ENCODE measurements at regions not wholly inside any gene's neighbourhood (a gene's known extent, or its start where the extent isn't known, plus 50 kb on each side); places are given as distances from the start of the nearest gene placed in this dataset.

DNA sequence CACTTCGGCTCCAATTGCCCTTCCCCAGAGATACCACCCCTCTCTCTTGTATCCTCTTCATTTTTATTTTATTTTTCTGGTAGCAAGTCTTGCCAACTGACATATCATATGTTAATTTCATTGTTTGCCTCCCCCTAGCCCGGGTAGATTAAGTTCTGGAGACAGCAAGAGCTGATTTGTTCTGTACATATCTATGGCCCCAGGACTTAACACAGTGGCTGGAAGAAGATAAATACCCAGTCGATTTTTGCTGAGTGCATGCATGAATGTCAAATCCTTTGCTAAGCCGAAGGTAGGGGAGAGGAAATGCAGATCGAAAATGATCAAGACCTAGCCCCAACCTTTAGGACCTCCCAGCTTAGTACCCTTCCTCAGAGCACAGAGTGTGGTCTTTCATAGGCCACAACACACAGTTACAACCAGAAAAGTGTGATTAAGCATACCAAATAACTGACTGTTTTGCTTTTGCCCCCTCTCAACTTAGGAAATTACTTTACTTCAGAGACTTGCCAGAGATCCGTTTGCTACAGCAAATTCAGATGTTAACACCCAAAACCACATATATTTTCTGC lies 58.7 kb upstream of the KLF3 start:
- ATAC-seq (no peak), DNase-seq (ENCODE audit: low spot score) (no peak)
- CTCF ChIA-PET, result interaction anchor here (0.8 to 1.1 kb wide), 2 partner anchors 10 to 125 kb away, joined by 3 read pairs; no protein-coding TSS in a partner anchor
- H3K27ac Mint-ChIP-seq, result peak overlapping the region; percentile 51
- no peak overlapping the region for H3K4me3 Mint-ChIP-seq
- peaks cover 11% of the 10 kb centered on the region for H3K9me3 Mint-ChIP-seq
- POLR2A ChIA-PET, result no interaction called here
- no peaks in the 10 kb centered on the region for H3K36me3 Mint-ChIP-seq
- H3K27me3 Mint-ChIP-seq (ENCODE audit: low read depth), result no peaks in the 10 kb centered on the region; the same call in 1 of the 2 replicates
- TF ChIP-seq ATF1 (CRISPR knock-in tag; IDR thresholded peaks at IDR 0.05) (no peak), TP53 (CRISPR knock-in tag; IDR thresholded peaks at IDR 0.05) (no peak), JAZF1 (CRISPR knock-in tag; IDR thresholded peaks at IDR 0.05) (no peak), GRHL2 (CRISPR knock-in tag; IDR thresholded peaks at IDR 0.05; ENCODE audit: insufficient replicate concordance, severe bottlenecking) (no peak), PRRX2 (CRISPR knock-in tag; IDR thresholded peaks at IDR 0.05) (no peak)
- TF ChIP-seq, protein P1, sequence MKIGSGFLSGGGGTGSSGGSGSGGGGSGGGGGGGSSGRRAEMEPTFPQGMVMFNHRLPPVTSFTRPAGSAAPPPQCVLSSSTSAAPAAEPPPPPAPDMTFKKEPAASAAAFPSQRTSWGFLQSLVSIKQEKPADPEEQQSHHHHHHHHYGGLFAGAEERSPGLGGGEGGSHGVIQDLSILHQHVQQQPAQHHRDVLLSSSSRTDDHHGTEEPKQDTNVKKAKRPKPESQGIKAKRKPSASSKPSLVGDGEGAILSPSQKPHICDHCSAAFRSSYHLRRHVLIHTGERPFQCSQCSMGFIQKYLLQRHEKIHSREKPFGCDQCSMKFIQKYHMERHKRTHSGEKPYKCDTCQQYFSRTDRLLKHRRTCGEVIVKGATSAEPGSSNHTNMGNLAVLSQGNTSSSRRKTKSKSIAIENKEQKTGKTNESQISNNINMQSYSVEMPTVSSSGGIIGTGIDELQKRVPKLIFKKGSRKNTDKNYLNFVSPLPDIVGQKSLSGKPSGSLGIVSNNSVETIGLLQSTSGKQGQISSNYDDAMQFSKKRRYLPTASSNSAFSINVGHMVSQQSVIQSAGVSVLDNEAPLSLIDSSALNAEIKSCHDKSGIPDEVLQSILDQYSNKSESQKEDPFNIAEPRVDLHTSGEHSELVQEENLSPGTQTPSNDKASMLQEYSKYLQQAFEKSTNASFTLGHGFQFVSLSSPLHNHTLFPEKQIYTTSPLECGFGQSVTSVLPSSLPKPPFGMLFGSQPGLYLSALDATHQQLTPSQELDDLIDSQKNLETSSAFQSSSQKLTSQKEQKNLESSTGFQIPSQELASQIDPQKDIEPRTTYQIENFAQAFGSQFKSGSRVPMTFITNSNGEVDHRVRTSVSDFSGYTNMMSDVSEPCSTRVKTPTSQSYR (CRISPR knock-in tag; IDR thresholded peaks at IDR 0.05), result no peak
- TF ChIP-seq, protein P2, sequence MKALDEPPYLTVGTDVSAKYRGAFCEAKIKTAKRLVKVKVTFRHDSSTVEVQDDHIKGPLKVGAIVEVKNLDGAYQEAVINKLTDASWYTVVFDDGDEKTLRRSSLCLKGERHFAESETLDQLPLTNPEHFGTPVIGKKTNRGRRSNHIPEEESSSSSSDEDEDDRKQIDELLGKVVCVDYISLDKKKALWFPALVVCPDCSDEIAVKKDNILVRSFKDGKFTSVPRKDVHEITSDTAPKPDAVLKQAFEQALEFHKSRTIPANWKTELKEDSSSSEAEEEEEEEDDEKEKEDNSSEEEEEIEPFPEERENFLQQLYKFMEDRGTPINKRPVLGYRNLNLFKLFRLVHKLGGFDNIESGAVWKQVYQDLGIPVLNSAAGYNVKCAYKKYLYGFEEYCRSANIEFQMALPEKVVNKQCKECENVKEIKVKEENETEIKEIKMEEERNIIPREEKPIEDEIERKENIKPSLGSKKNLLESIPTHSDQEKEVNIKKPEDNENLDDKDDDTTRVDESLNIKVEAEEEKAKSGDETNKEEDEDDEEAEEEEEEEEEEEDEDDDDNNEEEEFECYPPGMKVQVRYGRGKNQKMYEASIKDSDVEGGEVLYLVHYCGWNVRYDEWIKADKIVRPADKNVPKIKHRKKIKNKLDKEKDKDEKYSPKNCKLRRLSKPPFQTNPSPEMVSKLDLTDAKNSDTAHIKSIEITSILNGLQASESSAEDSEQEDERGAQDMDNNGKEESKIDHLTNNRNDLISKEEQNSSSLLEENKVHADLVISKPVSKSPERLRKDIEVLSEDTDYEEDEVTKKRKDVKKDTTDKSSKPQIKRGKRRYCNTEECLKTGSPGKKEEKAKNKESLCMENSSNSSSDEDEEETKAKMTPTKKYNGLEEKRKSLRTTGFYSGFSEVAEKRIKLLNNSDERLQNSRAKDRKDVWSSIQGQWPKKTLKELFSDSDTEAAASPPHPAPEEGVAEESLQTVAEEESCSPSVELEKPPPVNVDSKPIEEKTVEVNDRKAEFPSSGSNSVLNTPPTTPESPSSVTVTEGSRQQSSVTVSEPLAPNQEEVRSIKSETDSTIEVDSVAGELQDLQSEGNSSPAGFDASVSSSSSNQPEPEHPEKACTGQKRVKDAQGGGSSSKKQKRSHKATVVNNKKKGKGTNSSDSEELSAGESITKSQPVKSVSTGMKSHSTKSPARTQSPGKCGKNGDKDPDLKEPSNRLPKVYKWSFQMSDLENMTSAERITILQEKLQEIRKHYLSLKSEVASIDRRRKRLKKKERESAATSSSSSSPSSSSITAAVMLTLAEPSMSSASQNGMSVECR (CRISPR knock-in tag; IDR thresholded peaks at IDR 0.05; ENCODE audit: borderline replicate concordance), result no peak
- TF ChIP-seq, protein P3, sequence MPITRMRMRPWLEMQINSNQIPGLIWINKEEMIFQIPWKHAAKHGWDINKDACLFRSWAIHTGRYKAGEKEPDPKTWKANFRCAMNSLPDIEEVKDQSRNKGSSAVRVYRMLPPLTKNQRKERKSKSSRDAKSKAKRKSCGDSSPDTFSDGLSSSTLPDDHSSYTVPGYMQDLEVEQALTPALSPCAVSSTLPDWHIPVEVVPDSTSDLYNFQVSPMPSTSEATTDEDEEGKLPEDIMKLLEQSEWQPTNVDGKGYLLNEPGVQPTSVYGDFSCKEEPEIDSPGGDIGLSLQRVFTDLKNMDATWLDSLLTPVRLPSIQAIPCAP (CRISPR knock-in tag; IDR thresholded peaks at IDR 0.05), result no peak
- TF ChIP-seq, protein P4, sequence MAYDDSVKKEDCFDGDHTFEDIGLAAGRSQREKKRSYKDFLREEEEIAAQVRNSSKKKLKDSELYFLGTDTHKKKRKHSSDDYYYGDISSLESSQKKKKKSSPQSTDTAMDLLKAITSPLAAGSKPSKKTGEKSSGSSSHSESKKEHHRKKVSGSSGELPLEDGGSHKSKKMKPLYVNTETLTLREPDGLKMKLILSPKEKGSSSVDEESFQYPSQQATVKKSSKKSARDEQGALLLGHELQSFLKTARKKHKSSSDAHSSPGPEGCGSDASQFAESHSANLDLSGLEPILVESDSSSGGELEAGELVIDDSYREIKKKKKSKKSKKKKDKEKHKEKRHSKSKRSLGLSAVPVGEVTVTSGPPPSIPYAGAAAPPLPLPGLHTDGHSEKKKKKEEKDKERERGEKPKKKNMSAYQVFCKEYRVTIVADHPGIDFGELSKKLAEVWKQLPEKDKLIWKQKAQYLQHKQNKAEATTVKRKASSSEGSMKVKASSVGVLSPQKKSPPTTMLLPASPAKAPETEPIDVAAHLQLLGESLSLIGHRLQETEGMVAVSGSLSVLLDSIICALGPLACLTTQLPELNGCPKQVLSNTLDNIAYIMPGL (CRISPR knock-in tag; IDR thresholded peaks at IDR 0.05), result no peak
- peaks cover 40% of the 10 kb centered on the region for H3K4me1 Mint-ChIP-seq

DNA sequence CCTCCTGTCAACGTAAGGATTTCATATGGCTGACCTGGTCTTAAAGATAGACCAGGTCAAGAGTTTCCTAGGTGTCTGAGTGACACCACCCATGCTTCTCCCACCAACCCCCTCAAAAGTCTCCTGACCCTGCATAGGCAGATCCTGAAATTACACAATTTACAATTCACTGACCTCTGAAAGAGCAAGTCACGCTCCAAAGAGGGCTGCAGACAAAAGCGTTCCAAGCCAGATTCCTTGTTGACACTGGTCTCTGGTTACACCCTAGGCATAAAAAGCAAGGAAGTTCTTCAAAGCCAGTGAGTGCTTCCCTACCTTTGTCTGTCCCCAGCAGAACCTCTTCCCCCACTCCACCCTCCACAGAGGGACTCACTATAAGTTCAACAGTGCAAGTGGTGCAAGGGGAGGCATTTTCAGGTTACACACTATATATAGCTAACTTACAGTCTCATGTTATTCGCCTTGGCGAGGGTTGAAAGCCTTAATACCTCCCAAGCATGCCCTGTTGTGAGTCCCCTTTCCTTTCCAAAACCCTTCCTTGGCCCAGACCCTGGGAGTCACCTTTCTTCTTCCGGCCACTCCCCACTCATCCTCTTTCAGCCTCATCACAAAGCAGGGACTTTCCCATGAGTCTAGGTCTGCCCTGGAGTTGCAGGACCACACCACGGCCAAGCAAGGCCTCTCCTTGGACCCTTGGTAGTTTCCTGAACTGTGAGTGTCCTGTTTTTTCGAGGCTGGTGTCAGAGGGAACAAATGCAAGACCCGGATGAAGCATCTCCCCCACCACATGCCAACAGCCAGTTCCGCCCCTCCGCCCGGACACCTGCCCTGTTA lies 58.0 kb upstream of the KLF3 start:
- peak overlapping the region; percentile 51 for H3K27ac Mint-ChIP-seq
- ChIA-PET POLR2A (no interaction called here), CTCF (no interaction called here)
- peaks cover 45% of the 10 kb centered on the region for H3K4me1 Mint-ChIP-seq
- ATAC-seq (peak; percentile 59), DNase-seq (ENCODE audit: low spot score) (no peak)
- H3K4me3 Mint-ChIP-seq, result no peak overlapping the region
- H3K9me3 Mint-ChIP-seq, result peaks cover 11% of the 10 kb centered on the region
- H3K27me3 Mint-ChIP-seq (ENCODE audit: low read depth), result no peaks in the 10 kb centered on the region; the same call in 1 of the 2 replicates
- H3K36me3 Mint-ChIP-seq, result no peaks in the 10 kb centered on the region
- TF ChIP-seq, protein P2 (CRISPR knock-in tag; IDR thresholded peaks at IDR 0.05; ENCODE audit: borderline replicate concordance), result no peak
- no peak for TF ChIP-seq NR2C2 (CRISPR knock-in tag; IDR thresholded peaks at IDR 0.05)
- TF ChIP-seq FOXK1 (CRISPR knock-in tag; IDR thresholded peaks at IDR 0.05), result no peak
- no peak for TF ChIP-seq GTF2I (CRISPR knock-in tag; conservative IDR thresholded peaks at IDR 0.05)
- TF ChIP-seq ZNF317 (CRISPR knock-in tag; IDR thresholded peaks at IDR 0.05; ENCODE audit: borderline replicate concordance, low read depth), result no peak
- TF ChIP-seq, protein P5, sequence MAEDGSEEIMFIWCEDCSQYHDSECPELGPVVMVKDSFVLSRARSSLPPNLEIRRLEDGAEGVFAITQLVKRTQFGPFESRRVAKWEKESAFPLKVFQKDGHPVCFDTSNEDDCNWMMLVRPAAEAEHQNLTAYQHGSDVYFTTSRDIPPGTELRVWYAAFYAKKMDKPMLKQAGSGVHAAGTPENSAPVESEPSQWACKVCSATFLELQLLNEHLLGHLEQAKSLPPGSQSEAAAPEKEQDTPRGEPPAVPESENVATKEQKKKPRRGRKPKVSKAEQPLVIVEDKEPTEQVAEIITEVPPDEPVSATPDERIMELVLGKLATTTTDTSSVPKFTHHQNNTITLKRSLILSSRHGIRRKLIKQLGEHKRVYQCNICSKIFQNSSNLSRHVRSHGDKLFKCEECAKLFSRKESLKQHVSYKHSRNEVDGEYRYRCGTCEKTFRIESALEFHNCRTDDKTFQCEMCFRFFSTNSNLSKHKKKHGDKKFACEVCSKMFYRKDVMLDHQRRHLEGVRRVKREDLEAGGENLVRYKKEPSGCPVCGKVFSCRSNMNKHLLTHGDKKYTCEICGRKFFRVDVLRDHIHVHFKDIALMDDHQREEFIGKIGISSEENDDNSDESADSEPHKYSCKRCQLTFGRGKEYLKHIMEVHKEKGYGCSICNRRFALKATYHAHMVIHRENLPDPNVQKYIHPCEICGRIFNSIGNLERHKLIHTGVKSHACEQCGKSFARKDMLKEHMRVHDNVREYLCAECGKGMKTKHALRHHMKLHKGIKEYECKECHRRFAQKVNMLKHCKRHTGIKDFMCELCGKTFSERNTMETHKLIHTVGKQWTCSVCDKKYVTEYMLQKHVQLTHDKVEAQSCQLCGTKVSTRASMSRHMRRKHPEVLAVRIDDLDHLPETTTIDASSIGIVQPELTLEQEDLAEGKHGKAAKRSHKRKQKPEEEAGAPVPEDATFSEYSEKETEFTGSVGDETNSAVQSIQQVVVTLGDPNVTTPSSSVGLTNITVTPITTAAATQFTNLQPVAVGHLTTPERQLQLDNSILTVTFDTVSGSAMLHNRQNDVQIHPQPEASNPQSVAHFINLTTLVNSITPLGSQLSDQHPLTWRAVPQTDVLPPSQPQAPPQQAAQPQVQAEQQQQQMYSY (CRISPR knock-in tag; IDR thresholded peaks at IDR 0.05), result no peak
